ENCODE measurements at regions not wholly inside any gene's neighbourhood (a gene's known extent, or its start where the extent isn't known, plus 50 kb on each side); places are given as distances from the start of the nearest gene placed in this dataset.
"Not testable (repeated sequence)": the region's sequence is repeated elsewhere in the genome, so short reads cannot be mapped to it uniquely, and the experiment has no call there.

- no peak overlapping the region for H3K4me3 ChIP-seq (replicated peaks; ENCODE audit: low read depth, low read length)
- no peaks in the 10 kb centered on the region for H3K27me3 ChIP-seq (replicated peaks; ENCODE audit: control insufficient read depth, insufficient read depth, low read length)
- no peak for DNase-seq (ENCODE audit: extremely low read depth, insufficient read length)
- no peaks in the 10 kb centered on the region for H3K36me3 ChIP-seq (ENCODE audit: control insufficient read depth, insufficient read depth, low read length)
- no peak for TF ChIP-seq CTCF (IDR thresholded peaks at IDR 0.05; ENCODE audit: insufficient read depth, low read length, poor library complexity, severe bottlenecking)
These were observed 1163.6 kb downstream of the NSUN3 start for GRCh38 chr3:95226437-95226836.

GRCh38 chr3:95227092-95227491 is 1164.2 kb downstream of the NSUN3 start:
- Histone ChIP-seq H3K4me3 (replicated peaks; ENCODE audit: low read depth, low read length) (no peak overlapping the region), H3K27me3 (replicated peaks; ENCODE audit: control insufficient read depth, insufficient read depth, low read length) (no peaks in the 10 kb centered on the region), H3K36me3 (ENCODE audit: control insufficient read depth, insufficient read depth, low read length) (no peaks in the 10 kb centered on the region)
- TF ChIP-seq CTCF (IDR thresholded peaks at IDR 0.05; ENCODE audit: insufficient read depth, low read length, poor library complexity, severe bottlenecking): no peak
- DNase-seq (ENCODE audit: extremely low read depth, insufficient read length): no peak

- Histone ChIP-seq H3K36me3 (ENCODE audit: control insufficient read depth, insufficient read depth, low read length) (no peaks in the 10 kb centered on the region), H3K4me3 (replicated peaks; ENCODE audit: low read depth, low read length) (no peak overlapping the region), H3K27me3 (replicated peaks; ENCODE audit: control insufficient read depth, insufficient read depth, low read length) (no peaks in the 10 kb centered on the region)
- TF ChIP-seq CTCF (IDR thresholded peaks at IDR 0.05; ENCODE audit: insufficient read depth, low read length, poor library complexity, severe bottlenecking): no peak
- no peak for DNase-seq (ENCODE audit: extremely low read depth, insufficient read length)
These were observed 1165.6 kb downstream of the NSUN3 start for GRCh38 chr3:95228416-95228815.

GRCh38 chr3:95235916-95236315 is 1173.1 kb downstream of the NSUN3 start:
- no peak for TF ChIP-seq CTCF (IDR thresholded peaks at IDR 0.05; ENCODE audit: insufficient read depth, low read length, poor library complexity, severe bottlenecking)
- H3K36me3 ChIP-seq (ENCODE audit: control insufficient read depth, insufficient read depth, low read length): no peaks in the 10 kb centered on the region
- DNase-seq (ENCODE audit: extremely low read depth, insufficient read length): no peak
- H3K27me3 ChIP-seq (replicated peaks; ENCODE audit: control insufficient read depth, insufficient read depth, low read length): no peaks in the 10 kb centered on the region
- H3K4me3 ChIP-seq (replicated peaks; ENCODE audit: low read depth, low read length): no peak overlapping the region

GRCh38 chr3:95237783-95238182 is 1174.9 kb downstream of the NSUN3 start:
- no peak for TF ChIP-seq CTCF (IDR thresholded peaks at IDR 0.05; ENCODE audit: insufficient read depth, low read length, poor library complexity, severe bottlenecking)
- H3K27me3 ChIP-seq (replicated peaks; ENCODE audit: control insufficient read depth, insufficient read depth, low read length): no peaks in the 10 kb centered on the region
- no peak for DNase-seq (ENCODE audit: extremely low read depth, insufficient read length)
- H3K4me3 ChIP-seq (replicated peaks; ENCODE audit: low read depth, low read length): no peak overlapping the region
- no peaks in the 10 kb centered on the region for H3K36me3 ChIP-seq (ENCODE audit: control insufficient read depth, insufficient read depth, low read length)

GRCh38 chr3:95240395-95240794 is 1177.5 kb downstream of the NSUN3 start:
- DNase-seq (ENCODE audit: extremely low read depth, insufficient read length): no peak

GRCh38 chr3:95241256-95241655 is 1178.4 kb downstream of the NSUN3 start:
- not testable (repeated sequence) for DNase-seq (ENCODE audit: extremely low read depth, insufficient read length); H3K36me3 ChIP-seq (ENCODE audit: control insufficient read depth, insufficient read depth, low read length); H3K4me3 ChIP-seq (replicated peaks; ENCODE audit: low read depth, low read length); H3K27me3 ChIP-seq (replicated peaks; ENCODE audit: control insufficient read depth, insufficient read depth, low read length)

More at GRCh38 chr3:95240395-95240794, 1177.5 kb downstream of the NSUN3 start:
- no peak for TF ChIP-seq CTCF (IDR thresholded peaks at IDR 0.05; ENCODE audit: insufficient read depth, low read length, poor library complexity, severe bottlenecking)
- H3K27me3 ChIP-seq (replicated peaks; ENCODE audit: control insufficient read depth, insufficient read depth, low read length): no peaks in the 10 kb centered on the region
- H3K4me3 ChIP-seq (replicated peaks; ENCODE audit: low read depth, low read length): no peak overlapping the region
- H3K36me3 ChIP-seq (ENCODE audit: control insufficient read depth, insufficient read depth, low read length): no peaks in the 10 kb centered on the region
